A549 (cell line): ENCODE measurements at regions not wholly inside any gene's neighbourhood (a gene's known extent, or its start where the extent isn't known, plus 50 kb on each side); places are given as distances from the start of the nearest gene placed in this dataset.

Experiments used
- ATAC-seq, 2 experiments: fragments of 200-7000 bp in 1 of 2; fragments of >200 bp in 1 of 2; cut with Nextera tagmentation in 1 of 2; cut with Tn5 transposase in 1 of 2; 3 replicates each; pipeline versions ENCODE4 v1.8.0 to v1.9.1; 2018 to 2020; ENCODE audit warnings: mild to moderate bottlenecking in 1 of 2, moderate library complexity in 1 of 2
- CTCF ChIA-PET: fragments of 300-600 bp; sonication (Branson Sonifier 250); formaldehyde crosslinking; extraction: SDS; loops from one replicate; lab custom pipeline; 2021; ENCODE audit warnings: antibody characterized with exemption, inconsistent platforms; lab: Yijun Ruan, JAX
- POLR2A ChIA-PET: fragments of 350-600 bp; formaldehyde crosslinking; extraction: SDS; loops from one replicate; lab custom pipeline; 2021; ENCODE audit warnings: antibody characterized with exemption, inconsistent platforms; lab: Yijun Ruan, JAX
- DNase-seq, 2 experiments: peaks; one replicate each; pipeline versions ENCODE4 v3.0.0 to v3.0.0-alpha.2; 2011 to 2016; ENCODE audit warnings: low read depth in 1 of 2, low spot score in 1 of 2
- FAIRE-seq: peaks from 2 replicates; lab custom pipeline; 2011; peaks lifted over from hg19 to GRCh38; lab: Jason Lieb, UNC
- H3K27ac ChIP-seq, 2 experiments: fragments of >200 bp; sonication (Bioruptor Twin); formaldehyde crosslinking; 3 replicates each; pipeline ENCODE4 v1.5.1; 2016 to 2017
- H3K4me1 ChIP-seq: fragments of >200 bp; sonication (Bioruptor Twin); formaldehyde crosslinking; 3 replicates; pipeline ENCODE4 v1.6.1; 2016
- H3K4me2 ChIP-seq: fragments of >200 bp; sonication (Bioruptor Twin); formaldehyde crosslinking; 3 replicates; pipeline ENCODE4 v1.6.1; 2016
- H3K4me3 ChIP-seq: fragments of >200 bp; sonication (Bioruptor Twin); formaldehyde crosslinking; 3 replicates; pipeline ENCODE4 v1.5.1; 2016
- H3K9me3 ChIP-seq: fragments of >200 bp; sonication (Bioruptor Twin); formaldehyde crosslinking; 3 replicates; pipeline ENCODE4 v1.6.1; 2016
- ATOH8 ChIP-seq: fragments of 250-450 bp; sonication (Bioruptor Pico); IDR thresholded peaks from 2 replicates; pipeline ENCODE4 v1.5.0; 2020; ENCODE audit warnings: low read depth, mild to moderate bottlenecking, moderate library complexity
- CBX2 ChIP-seq: fragments of 200-600 bp; sonication (generic); IDR thresholded peaks from 2 replicates; pipeline ENCODE4 v1.6.1; 2016; ENCODE audit warnings: low read depth, mild to moderate bottlenecking, borderline replicate concordance
- CTCF ChIP-seq: fragments of >200 bp; sonication (Bioruptor Twin); formaldehyde crosslinking; IDR thresholded peaks from 3 replicates; pipeline ENCODE4 v1.5.1; 2016
- HES2 ChIP-seq: fragments of >200 bp; sonication (Bioruptor Twin); formaldehyde crosslinking; IDR thresholded peaks from 2 replicates; pipeline ENCODE4 v1.6.1; 2016
- HOXB13 ChIP-seq: fragments of 250-450 bp; sonication (Bioruptor Pico); IDR thresholded peaks from 2 replicates; pipeline ENCODE4 v1.5.0; 2020; ENCODE audit warnings: low read depth, mild to moderate bottlenecking, moderate library complexity
- HOXB5 ChIP-seq: fragments of 250-450 bp; sonication (Bioruptor Pico); IDR thresholded peaks from 2 replicates; pipeline ENCODE4 v1.5.0; 2020; ENCODE audit warnings: mild to moderate bottlenecking, moderate library complexity
- JUNB ChIP-seq: fragments of >200 bp; sonication (Bioruptor Twin); formaldehyde crosslinking; IDR thresholded peaks from 2 replicates; pipeline ENCODE4 v1.6.1; 2016
- MYC ChIP-seq: IDR thresholded peaks from 2 replicates; pipeline ENCODE4 v1.6.1; 2012; ENCODE audit warnings: mild to moderate bottlenecking, inconsistent platforms, low read length, improper control_type of control experiment, borderline replicate concordance
- NFE2L2 ChIP-seq: fragments of 150-350 bp; conservative IDR thresholded peaks from 2 replicates; pipeline ENCODE4 v1.6.1; 2014; ENCODE audit warnings: low read length
- NPAS2 ChIP-seq: fragments of 250-450 bp; sonication (Bioruptor Pico); IDR thresholded peaks from 2 replicates; pipeline ENCODE4 v1.8.0; 2022; ENCODE audit warnings: mild to moderate bottlenecking, moderate library complexity, borderline replicate concordance
- POLR2AphosphoS2 ChIP-seq: conservative IDR thresholded peaks from 2 replicates; pipeline ENCODE4 v1.6.1; 2012; ENCODE audit warnings: low read length, improper control_type of control experiment, inconsistent platforms
- RAD21 ChIP-seq, 2 experiments: fragments of >200 bp in 1 of 2; sonication (Bioruptor Twin) in 1 of 2; formaldehyde crosslinking in 1 of 2; IDR thresholded peaks in 1 of 2; conservative IDR thresholded peaks in 1 of 2; 2 replicates in 1 of 2; 3 replicates in 1 of 2; pipeline ENCODE4 v1.6.1; 2012 to 2018; ENCODE audit warnings: inconsistent platforms in 1 of 2
- REST ChIP-seq: fragments of 200-600 bp; sonication (generic); IDR thresholded peaks from 2 replicates; pipeline ENCODE4 v1.6.1; 2016; ENCODE audit warnings: antibody characterized with exemption, mild to moderate bottlenecking, moderate library complexity
- RNF2 ChIP-seq: fragments of 200-600 bp; sonication (generic); IDR thresholded peaks from 2 replicates; pipeline ENCODE4 v1.6.1; 2016; ENCODE audit warnings: low read depth, mild to moderate bottlenecking, antibody characterized with exemption, moderate library complexity, borderline replicate concordance
- SREBF2 ChIP-seq: fragments of 450-650 bp; IDR thresholded peaks from 2 replicates; pipeline ENCODE4 v1.6.1; 2014; ENCODE audit warnings: mild to moderate bottlenecking, moderate library complexity
- ZFP36 ChIP-seq: fragments of 450-650 bp; IDR thresholded peaks from 2 replicates; pipeline ENCODE4 v1.6.1; 2014; ENCODE audit warnings: borderline replicate concordance; ENCODE audit not compliant: partially characterized antibody
- ZNF302 ChIP-seq: fragments of 250-450 bp; sonication (Bioruptor Pico); IDR thresholded peaks from 2 replicates; pipeline ENCODE4 v1.9.0; 2021; ENCODE audit warnings: inconsistent platforms, mild to moderate bottlenecking, moderate library complexity
- WGBS: methylation state at CpG from one replicate; pipeline ENCODE4 v1.1.6; 2017; ENCODE audit errors: missing lambda C conversion rate; 5-methylcytosine and 5-hydroxymethylcytosine counted together

GRCh38 chr5:107217721-107218130 is 453.0 kb downstream of the EFNA5 start (continued):
- TF ChIP-seq RAD21 (conservative IDR thresholded peaks at IDR 0.05 in 1 of 2, IDR thresholded peaks at IDR 0.05 in 1 of 2) (no peak), NPAS2 (CRISPR knock-in tag) (no peak), MYC (no peak), ZFP36 (no peak)

GRCh38 chr5:107216587-107216986 is 454.1 kb downstream of the EFNA5 start:
- POLR2A ChIA-PET = no interaction called here

More at GRCh38 chr5:107216587-107216986, 454.1 kb downstream of the EFNA5 start:
- H3K4me1 ChIP-seq = peaks cover 11% of the 10 kb centered on the region; the same call in 2 of the 3 replicates
- 76% methylated on average over 5 of the region's 5 CpGs for WGBS
- no peak for ATAC-seq
- no peak overlapping the region for H3K4me3 ChIP-seq
- H3K4me2 ChIP-seq = no peak overlapping the region
- TF ChIP-seq NPAS2 (CRISPR knock-in tag) (no peak), REST (no peak), ATOH8 (no peak), CBX2 (no peak), HOXB13 (no peak), ZNF302 (CRISPR knock-in tag) (no peak), SREBF2 (no peak), JUNB (no peak), HOXB5 (CRISPR knock-in tag) (no peak), CTCF (no peak), HES2 (no peak), NFE2L2 (no peak), POLR2AphosphoS2 (no peak), RNF2 (no peak)
- TF ChIP-seq, all 56 proteins: peak for 0
- no peak for FAIRE-seq
- H3K27ac ChIP-seq = no peak overlapping the region; a peak in 1 of 6 replicates
- H3K9me3 ChIP-seq = no peaks in the 10 kb centered on the region
- DNase-seq = no peak
- CTCF ChIA-PET = no interaction called here
